ENCODE measurements at regions not wholly inside any gene's neighbourhood (a gene's known extent, or its start where the extent isn't known, plus 50 kb on each side); places are given as distances from the start of the nearest gene placed in this dataset.

DNA sequence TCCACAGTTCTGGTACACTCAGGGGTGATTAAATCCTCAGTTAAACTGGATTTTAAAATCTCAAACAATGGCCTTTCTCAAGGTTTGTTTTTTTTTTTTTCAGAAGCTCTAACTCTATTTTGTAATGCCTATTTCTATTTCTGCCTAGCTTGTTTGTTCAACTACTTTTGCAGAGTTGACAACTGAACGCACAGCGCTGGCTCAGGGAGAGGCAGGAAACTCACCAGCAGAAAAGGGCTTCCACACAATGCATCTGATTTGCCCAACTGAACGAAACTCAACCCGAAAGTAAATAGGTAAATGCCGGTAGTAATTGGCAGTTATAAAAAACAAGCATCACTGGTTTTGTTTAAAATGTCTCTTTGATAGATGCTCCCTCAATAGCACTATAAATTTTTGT, 52.7 kb upstream of the CNEP1R1 start:
- ATAC-seq = no peak
- no TSS peak for BruUV-seq (replicated peaks)
- 33% methylated on average over 5 of the region's 5 CpGs for WGBS (ENCODE audit: insufficient coverage, insufficient replicate concordance, low lambda C conversion rate, missing lambda C conversion rate)
- Histone ChIP-seq H3K27me3 (replicated peaks in 1 of 2; ENCODE audit: control insufficient read depth in 2 of 2, insufficient read depth in 2 of 2, low read length in 1 of 2) (peaks cover 3 to 10% of the 10 kb centered on the region in 2 experiments; a peak in 3 of 4 replicates), H3K4me1 (ENCODE audit: control insufficient read depth, insufficient read depth, low read length) (no peaks in the 10 kb centered on the region), H3K79me2 (ENCODE audit: control insufficient read depth, insufficient read depth, low read length) (no peaks in the 10 kb centered on the region), H3K4me3 (no peak overlapping the region), H4K20me1 (ENCODE audit: control insufficient read depth, insufficient read depth) (no peaks in the 10 kb centered on the region), H3K36me3 (ENCODE audit: control insufficient read depth in 2 of 2, insufficient read depth in 2 of 2, low read length in 1 of 2) (no peaks in the 10 kb centered on the region), H2AFZ (ENCODE audit: control insufficient read depth, low read depth, low read length) (no peak overlapping the region), H3K4me2 (ENCODE audit: control insufficient read depth, insufficient read depth) (no peak overlapping the region), H3K9ac (ENCODE audit: control insufficient read depth, insufficient read depth, low read length) (no peak overlapping the region), H3K9me3 (replicated peaks; ENCODE audit: control insufficient read depth, insufficient read depth, low read length) (no peaks in the 10 kb centered on the region), H3K27ac (ENCODE audit: control insufficient read depth, insufficient read depth) (no peak overlapping the region)
- RAD21 ChIA-PET (ENCODE audit: unreplicated experiment) = no interaction called here
- FAIRE-seq = no peak
- in situ Hi-C loops (cut with MboI) (no loop called here), intact Hi-C loops (cut with micrococcal nuclease; ENCODE audit: unreplicated experiment) (no loop called here)
- SMC1A ChIA-PET (ENCODE audit: uncharacterized antibody, unreplicated experiment) = interaction anchor here (1.0 kb wide), 1 partner anchor 14 kb away, joined by 4 read pairs; no protein-coding TSS in a partner anchor
- DNase-seq (ENCODE audit: low read depth, low spot score) = no peak
- POLR2A ChIA-PET = no interaction called here
- CTCF ChIA-PET = interaction anchor here (1.1 kb wide), 1 partner anchor 15 kb away, joined by 4 read pairs; no protein-coding TSS in a partner anchor
- TF ChIP-seq ZNF622 (IDR thresholded peaks at IDR 0.05) (no peak), RAD51 (IDR thresholded peaks at IDR 0.05) (no peak), SMAD1 (IDR thresholded peaks at IDR 0.05; ENCODE audit: low read depth, partially characterized antibody) (no peak), SIX5 (IDR thresholded peaks at IDR 0.05; ENCODE audit: low read depth, low read length, severe bottlenecking) (no peak), CBX3 (IDR thresholded peaks at IDR 0.05; ENCODE audit: borderline replicate concordance, low read depth) (no peak), NFIC (IDR thresholded peaks at IDR 0.05; ENCODE audit: low read depth, low read length) (no peak), MYC (IDR thresholded peaks at IDR 0.05; ENCODE audit: insufficient read depth, insufficient read length, insufficient replicate concordance, low read length, severe bottlenecking) (no peak), CEBPB (IDR thresholded peaks at IDR 0.05; ENCODE audit: borderline replicate concordance in 1 of 2, low read depth in 2 of 2, low read length in 2 of 2) (no peak), ASH2L (IDR thresholded peaks at IDR 0.05; ENCODE audit: borderline replicate concordance, low read depth) (no peak), ZNF217 (IDR thresholded peaks at IDR 0.05) (no peak), TBL1XR1 (IDR thresholded peaks at IDR 0.05; ENCODE audit: low read depth, low read length) (no peak)
- TF ChIP-seq, protein P1, sequence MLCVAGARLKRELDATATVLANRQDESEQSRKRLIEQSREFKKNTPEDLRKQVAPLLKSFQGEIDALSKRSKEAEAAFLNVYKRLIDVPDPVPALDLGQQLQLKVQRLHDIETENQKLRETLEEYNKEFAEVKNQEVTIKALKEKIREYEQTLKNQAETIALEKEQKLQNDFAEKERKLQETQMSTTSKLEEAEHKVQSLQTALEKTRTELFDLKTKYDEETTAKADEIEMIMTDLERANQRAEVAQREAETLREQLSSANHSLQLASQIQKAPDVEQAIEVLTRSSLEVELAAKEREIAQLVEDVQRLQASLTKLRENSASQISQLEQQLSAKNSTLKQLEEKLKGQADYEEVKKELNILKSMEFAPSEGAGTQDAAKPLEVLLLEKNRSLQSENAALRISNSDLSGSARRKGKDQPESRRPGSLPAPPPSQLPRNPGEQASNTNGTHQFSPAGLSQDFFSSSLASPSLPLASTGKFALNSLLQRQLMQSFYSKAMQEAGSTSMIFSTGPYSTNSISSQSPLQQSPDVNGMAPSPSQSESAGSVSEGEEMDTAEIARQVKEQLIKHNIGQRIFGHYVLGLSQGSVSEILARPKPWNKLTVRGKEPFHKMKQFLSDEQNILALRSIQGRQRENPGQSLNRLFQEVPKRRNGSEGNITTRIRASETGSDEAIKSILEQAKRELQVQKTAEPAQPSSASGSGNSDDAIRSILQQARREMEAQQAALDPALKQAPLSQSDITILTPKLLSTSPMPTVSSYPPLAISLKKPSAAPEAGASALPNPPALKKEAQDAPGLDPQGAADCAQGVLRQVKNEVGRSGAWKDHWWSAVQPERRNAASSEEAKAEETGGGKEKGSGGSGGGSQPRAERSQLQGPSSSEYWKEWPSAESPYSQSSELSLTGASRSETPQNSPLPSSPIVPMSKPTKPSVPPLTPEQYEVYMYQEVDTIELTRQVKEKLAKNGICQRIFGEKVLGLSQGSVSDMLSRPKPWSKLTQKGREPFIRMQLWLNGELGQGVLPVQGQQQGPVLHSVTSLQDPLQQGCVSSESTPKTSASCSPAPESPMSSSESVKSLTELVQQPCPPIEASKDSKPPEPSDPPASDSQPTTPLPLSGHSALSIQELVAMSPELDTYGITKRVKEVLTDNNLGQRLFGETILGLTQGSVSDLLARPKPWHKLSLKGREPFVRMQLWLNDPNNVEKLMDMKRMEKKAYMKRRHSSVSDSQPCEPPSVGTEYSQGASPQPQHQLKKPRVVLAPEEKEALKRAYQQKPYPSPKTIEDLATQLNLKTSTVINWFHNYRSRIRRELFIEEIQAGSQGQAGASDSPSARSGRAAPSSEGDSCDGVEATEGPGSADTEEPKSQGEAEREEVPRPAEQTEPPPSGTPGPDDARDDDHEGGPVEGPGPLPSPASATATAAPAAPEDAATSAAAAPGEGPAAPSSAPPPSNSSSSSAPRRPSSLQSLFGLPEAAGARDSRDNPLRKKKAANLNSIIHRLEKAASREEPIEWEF (IDR thresholded peaks at IDR 0.05; ENCODE audit: insufficient replicate concordance, low read depth, low read length) = no peak
- TF ChIP-seq, protein P2, sequence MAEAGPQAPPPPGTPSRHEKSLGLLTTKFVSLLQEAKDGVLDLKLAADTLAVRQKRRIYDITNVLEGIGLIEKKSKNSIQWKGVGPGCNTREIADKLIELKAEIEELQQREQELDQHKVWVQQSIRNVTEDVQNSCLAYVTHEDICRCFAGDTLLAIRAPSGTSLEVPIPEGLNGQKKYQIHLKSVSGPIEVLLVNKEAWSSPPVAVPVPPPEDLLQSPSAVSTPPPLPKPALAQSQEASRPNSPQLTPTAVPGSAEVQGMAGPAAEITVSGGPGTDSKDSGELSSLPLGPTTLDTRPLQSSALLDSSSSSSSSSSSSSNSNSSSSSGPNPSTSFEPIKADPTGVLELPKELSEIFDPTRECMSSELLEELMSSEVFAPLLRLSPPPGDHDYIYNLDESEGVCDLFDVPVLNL (IDR thresholded peaks at IDR 0.05; ENCODE audit: low read depth, low read length) = no peak
- TF ChIP-seq, protein P3, sequence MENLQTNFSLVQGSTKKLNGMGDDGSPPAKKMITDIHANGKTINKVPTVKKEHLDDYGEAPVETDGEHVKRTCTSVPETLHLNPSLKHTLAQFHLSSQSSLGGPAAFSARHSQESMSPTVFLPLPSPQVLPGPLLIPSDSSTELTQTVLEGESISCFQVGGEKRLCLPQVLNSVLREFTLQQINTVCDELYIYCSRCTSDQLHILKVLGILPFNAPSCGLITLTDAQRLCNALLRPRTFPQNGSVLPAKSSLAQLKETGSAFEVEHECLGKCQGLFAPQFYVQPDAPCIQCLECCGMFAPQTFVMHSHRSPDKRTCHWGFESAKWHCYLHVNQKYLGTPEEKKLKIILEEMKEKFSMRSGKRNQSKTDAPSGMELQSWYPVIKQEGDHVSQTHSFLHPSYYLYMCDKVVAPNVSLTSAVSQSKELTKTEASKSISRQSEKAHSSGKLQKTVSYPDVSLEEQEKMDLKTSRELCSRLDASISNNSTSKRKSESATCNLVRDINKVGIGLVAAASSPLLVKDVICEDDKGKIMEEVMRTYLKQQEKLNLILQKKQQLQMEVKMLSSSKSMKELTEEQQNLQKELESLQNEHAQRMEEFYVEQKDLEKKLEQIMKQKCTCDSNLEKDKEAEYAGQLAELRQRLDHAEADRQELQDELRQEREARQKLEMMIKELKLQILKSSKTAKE (IDR thresholded peaks at IDR 0.05; ENCODE audit: low read depth, poor library complexity, severe bottlenecking) = no peak
- TF ChIP-seq, protein P4, sequence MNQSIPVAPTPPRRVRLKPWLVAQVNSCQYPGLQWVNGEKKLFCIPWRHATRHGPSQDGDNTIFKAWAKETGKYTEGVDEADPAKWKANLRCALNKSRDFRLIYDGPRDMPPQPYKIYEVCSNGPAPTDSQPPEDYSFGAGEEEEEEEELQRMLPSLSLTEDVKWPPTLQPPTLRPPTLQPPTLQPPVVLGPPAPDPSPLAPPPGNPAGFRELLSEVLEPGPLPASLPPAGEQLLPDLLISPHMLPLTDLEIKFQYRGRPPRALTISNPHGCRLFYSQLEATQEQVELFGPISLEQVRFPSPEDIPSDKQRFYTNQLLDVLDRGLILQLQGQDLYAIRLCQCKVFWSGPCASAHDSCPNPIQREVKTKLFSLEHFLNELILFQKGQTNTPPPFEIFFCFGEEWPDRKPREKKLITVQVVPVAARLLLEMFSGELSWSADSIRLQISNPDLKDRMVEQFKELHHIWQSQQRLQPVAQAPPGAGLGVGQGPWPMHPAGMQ (IDR thresholded peaks at IDR 0.05; ENCODE audit: borderline replicate concordance) = no peak

Measured in GM12878 (cell line).